HEK293 (cell line): ENCODE measurements at regions not wholly inside any gene's neighbourhood (a gene's known extent, or its start where the extent isn't known, plus 50 kb on each side); places are given as distances from the start of the nearest gene placed in this dataset.

Experiments used
- BCL6B ChIP-seq: fragments of 450-650 bp; formaldehyde crosslinking; IDR thresholded peaks from 2 replicates; pipeline ENCODE4 v1.5.1; 2017; ENCODE audit warnings: missing biosample characterization, missing genetic modification characterization
- CTCF ChIP-seq: fragments of 450-650 bp; formaldehyde crosslinking; IDR thresholded peaks from 2 replicates; pipeline ENCODE4 v1.5.1; 2016; ENCODE audit warnings: missing biosample characterization, missing genetic modification characterization
- REST ChIP-seq: fragments of 450-650 bp; formaldehyde crosslinking; IDR thresholded peaks from 2 replicates; pipeline ENCODE4 v1.5.1; 2016; ENCODE audit warnings: missing biosample characterization, missing genetic modification characterization
- YY1 ChIP-seq: fragments of 450-650 bp; formaldehyde crosslinking; IDR thresholded peaks from 2 replicates; pipeline ENCODE4 v1.5.1; 2018; ENCODE audit warnings: missing biosample characterization, missing genetic modification characterization
- ZBTB26 ChIP-seq: fragments of 450-650 bp; formaldehyde crosslinking; optimal IDR thresholded peaks from 2 replicates; pipeline ENCODE3; 2016; ENCODE audit warnings: missing biosample characterization, mild to moderate bottlenecking, missing genetic modification characterization
- ZFP37 ChIP-seq: fragments of 450-650 bp; formaldehyde crosslinking; IDR thresholded peaks from 2 replicates; pipeline ENCODE4 v1.5.1; 2016; ENCODE audit warnings: missing biosample characterization, missing genetic modification characterization
- ZNF146 ChIP-seq: fragments of 450-650 bp; formaldehyde crosslinking; IDR thresholded peaks from 2 replicates; pipeline ENCODE4 v1.5.1; 2016; ENCODE audit warnings: missing biosample characterization, missing genetic modification characterization
- ZNF174 ChIP-seq: fragments of 450-650 bp; formaldehyde crosslinking; IDR thresholded peaks from 2 replicates; pipeline ENCODE4 v1.5.0; 2017; ENCODE audit warnings: missing biosample characterization, mild to moderate bottlenecking, missing genetic modification characterization
- ZNF2 ChIP-seq: fragments of 450-650 bp; formaldehyde crosslinking; IDR thresholded peaks from 2 replicates; pipeline ENCODE4 v1.5.1; 2016; ENCODE audit warnings: missing biosample characterization, missing genetic modification characterization
- ZNF239 ChIP-seq: fragments of 450-650 bp; formaldehyde crosslinking; IDR thresholded peaks from 2 replicates; pipeline ENCODE4 v1.5.1; 2016; ENCODE audit warnings: missing biosample characterization, missing genetic modification characterization
- ZNF404 ChIP-seq: fragments of 450-650 bp; formaldehyde crosslinking; IDR thresholded peaks from 2 replicates; pipeline ENCODE4 v1.5.1; 2017; ENCODE audit warnings: missing biosample characterization, missing genetic modification characterization
- ZNF488 ChIP-seq: fragments of 450-650 bp; formaldehyde crosslinking; IDR thresholded peaks from 2 replicates; pipeline ENCODE4 v1.5.1; 2016; ENCODE audit warnings: missing biosample characterization, missing genetic modification characterization
- ZNF610 ChIP-seq: fragments of 450-650 bp; formaldehyde crosslinking; IDR thresholded peaks from 2 replicates; pipeline ENCODE4 v1.5.1; 2016; ENCODE audit warnings: missing biosample characterization, missing genetic modification characterization, borderline replicate concordance

- TF ChIP-seq CTCF (tag by site-specific recombination) (no peak), ZBTB26 (tag by site-specific recombination) (no peak), ZFP37 (tag by site-specific recombination) (no peak), REST (no peak), ZNF2 (no peak), ZNF146 (no peak), ZNF239 (tag by site-specific recombination) (no peak), ZNF488 (tag by site-specific recombination) (no peak), YY1 (no peak), ZNF404 (no peak), ZNF610 (tag by site-specific recombination) (no peak), BCL6B (no peak), ZNF174 (tag by site-specific recombination) (no peak)
These were observed 407.4 kb upstream of the TNC start for GRCh38 chr9:115525111-115526058.
